ENCODE measurements at regions not wholly inside any gene's neighbourhood (a gene's known extent, or its start where the extent isn't known, plus 50 kb on each side); places are given as distances from the start of the nearest gene placed in this dataset.

- TF ChIP-seq CTCF (IDR thresholded peaks at IDR 0.05) (no peak), POLR2A (IDR thresholded peaks at IDR 0.05) (no peak)
Observed at GRCh38 chr6:98670045-98670746, 164.2 kb upstream of the POU3F2 start.
